HG02798 (cell line): ENCODE measurements at regions not wholly inside any gene's neighbourhood (a gene's known extent, or its start where the extent isn't known, plus 50 kb on each side); places are given as distances from the start of the nearest gene placed in this dataset.
"Not testable (repeated sequence)": the region's sequence is repeated elsewhere in the genome, so short reads cannot be mapped to it uniquely, and the experiment has no call there.

Source experiments
- ATAC-seq: cut with Tn5 transposase; IDR thresholded peaks from one replicate; pipeline ENCODE4 v1.9.1; 2021; ENCODE audit warnings: mild to moderate bottlenecking; ENCODE audit not compliant: unreplicated experiment, poor library complexity

DNA sequence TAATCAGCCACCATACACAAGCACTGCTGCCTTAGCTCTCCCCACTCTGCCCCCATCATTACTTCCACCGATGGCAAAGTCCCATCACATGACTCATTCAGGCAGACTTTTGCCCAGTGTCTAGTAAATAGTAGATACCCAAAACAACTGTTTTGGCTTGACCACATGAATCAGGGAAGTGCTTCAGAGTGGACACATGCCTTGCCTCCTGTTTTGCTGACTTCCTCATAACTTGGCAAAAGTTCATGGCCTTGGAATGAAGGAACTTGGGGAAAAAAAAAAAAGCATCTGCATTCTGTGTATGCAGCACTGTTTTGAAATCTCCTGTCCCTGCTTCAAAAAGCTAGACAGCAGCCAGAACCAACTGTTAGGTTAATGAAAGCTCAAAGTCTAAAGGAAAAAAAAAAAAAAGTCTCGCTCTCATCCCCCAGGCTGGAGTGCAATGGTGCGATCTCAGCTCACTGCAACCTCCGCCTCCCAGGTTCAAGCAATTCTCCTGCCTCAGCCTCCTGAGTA is 335.3 kb downstream of the FAM181B start:
- ATAC-seq = no peak

DNA sequence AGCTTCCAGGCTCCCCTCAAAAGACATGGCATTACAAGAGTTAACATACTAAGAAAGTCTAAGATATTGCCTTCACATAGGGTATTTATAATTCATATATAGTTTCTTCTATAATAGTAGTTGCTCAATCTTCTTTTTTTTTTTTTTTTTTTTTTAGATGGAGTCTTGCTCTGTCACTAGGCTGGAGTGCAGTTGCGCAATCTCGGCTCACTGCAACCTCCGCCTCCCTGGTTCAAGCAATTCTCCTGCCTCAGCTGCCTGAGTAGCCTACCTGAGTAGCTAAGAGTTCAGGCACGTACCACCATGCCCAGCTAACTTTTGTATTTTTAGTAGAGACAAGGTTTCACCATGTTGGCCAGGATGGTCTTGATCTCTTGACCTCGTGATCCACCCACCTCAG is 337.0 kb downstream of the FAM181B start:
- not testable (repeated sequence) for ATAC-seq

DNA sequence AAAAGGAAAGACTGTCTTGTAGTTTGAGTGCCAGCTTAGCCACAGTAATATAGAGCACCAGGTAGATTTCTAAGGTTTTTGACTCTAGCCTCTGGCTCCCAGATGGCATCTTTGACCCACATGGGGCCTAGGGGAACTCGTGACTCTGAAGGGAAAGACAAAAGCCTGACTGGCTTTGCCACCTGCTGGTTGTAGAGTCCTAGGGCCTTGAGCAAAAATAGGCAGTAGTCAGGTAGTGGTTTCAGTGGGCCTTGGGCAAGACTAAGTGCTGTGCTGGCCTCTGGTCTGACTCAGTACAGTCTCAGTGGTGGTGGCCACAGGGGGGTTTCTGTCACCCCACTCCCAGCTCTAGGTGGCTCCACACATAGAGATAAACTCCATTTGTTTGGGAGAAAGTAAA is 349.4 kb downstream of the FAM181B start:
- no peak for ATAC-seq

GRCh38 chr11:82373781-82374542 is 359.7 kb downstream of the FAM181B start:
- ATAC-seq = no peak

GRCh38 chr11:82365351-82365750 is 368.3 kb downstream of the FAM181B start:
- ATAC-seq = no peak

DNA sequence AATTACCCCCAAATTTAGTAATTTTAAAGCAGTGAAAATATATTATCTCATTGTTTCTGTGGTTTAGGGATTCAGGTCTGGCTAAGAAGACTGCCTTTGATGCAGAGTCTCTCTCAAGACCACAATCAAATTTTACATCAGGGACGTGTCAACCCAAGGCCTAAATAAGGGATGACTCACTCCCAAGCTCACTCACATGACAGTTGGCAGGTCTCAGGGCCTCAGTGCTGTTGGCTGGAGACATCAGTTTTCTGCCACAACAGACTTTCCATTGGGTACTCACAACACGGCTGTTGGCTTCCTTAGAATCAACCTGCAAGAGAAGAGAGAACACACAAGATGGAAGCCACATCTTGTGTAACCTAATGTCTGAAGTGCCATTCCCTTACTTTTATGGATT is 377.3 kb downstream of the FAM181B start:
- no peak for ATAC-seq

DNA sequence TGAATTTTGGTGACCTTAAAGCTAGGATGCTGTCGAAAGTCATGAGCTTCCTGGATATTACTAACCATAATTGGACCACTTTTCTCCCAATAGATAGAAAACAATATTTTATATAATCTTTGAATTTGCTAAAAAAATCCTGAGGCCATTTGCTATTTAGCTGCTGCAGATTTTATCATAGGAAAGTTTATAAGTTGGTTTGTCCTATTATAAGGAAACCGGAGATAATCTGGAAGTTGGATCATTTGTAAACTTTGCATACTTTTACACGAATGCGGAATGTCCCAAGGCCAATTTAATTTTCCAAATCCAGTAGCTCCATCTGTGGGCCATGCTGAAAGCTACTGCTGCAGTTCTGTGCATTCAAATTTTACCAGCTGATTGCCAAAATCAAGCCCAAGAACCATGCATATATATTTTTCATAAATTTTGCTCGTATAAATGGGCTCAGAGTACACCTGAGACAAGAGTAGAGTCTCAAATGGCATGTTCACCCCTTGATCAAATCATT is 378.3 kb downstream of the FAM181B start:
- no peak for ATAC-seq

DNA sequence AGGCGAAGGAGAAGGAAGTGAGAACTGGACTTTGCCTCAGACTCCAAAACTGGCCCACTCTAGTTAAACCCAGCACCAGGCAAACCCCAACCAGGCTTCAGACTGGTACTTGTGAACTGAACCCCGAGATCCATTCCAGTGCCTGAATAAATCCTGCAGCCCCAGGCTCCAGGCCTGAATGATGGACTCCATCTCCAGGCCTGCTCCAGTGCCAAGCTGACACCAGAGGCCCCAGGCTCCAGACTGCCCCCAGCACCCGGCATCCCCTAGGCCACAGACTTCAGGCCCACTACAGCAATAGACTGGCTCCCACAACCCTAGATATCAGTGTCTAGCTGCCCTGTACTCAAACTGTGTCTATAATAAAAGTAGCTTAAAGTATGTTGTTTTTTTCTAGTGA is 406.8 kb downstream of the FAM181B start:
- no peak for ATAC-seq

DNA sequence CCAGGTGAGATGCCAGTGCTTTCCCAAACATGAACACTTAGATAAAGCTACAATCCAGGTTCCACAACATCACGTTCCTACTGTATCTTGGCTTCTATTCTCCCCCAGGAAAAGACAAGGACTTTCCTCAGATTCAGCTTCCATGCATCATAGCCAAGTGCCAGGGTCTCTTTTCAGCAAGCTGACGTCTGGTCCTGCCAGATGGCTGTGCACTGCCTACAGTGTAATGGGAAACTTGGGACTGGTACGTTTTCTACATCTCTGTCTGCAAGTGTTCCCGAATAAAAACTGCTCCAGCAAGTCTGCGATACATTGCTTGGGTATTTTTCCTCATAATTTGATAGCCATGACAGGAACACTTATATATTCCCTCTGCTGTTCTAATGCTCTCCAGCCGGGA is 412.5 kb downstream of the FAM181B start:
- ATAC-seq = no peak

- no peak for ATAC-seq
Observed at GRCh38 chr11:82315093-82315492, 418.6 kb downstream of the FAM181B start.

- ATAC-seq = no peak
Observed at GRCh38 chr11:82308979-82309378, 424.7 kb downstream of the FAM181B start.

DNA sequence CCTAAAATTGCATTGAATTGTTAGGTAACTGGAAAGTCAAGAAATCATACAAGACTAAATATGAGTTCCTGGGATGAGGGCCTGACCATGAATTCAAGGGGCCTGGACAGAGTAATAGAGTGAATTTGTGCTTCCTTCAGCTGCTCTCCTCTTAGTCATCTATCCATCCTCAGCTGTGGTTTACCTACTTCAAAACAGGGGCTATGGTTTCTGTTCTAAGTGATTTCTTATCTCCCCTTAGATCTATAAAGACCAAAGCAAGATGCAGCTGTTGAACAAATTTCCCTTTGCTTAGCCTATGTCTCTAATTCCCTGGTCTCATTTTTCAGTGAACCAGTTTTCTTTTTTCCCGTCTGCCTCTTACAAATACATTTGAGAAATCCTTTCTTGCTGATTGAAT is 428.5 kb downstream of the FAM181B start:
- ATAC-seq = no peak

GRCh38 chr11:82303671-82304070 is 430.0 kb downstream of the FAM181B start:
- ATAC-seq = no peak

DNA sequence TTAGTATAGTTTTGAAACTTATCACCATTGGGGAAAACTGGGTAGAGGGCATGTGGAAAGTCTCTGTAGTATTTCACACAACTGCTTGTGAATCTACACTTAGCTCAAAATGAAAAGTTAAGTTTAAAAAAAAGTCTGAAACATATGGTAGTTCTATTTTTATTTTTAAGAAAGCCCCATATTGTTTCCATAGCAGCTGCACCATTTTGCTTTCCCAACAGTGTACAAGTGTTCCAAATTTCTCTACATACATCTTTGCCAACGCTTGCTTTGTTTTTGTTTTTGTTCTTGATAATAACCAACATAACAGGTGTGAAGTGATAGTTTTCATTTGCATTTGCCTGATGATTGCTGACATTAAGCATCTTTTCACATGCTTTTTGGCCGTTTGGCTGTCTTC is 445.2 kb downstream of the FAM181B start:
- no peak for ATAC-seq

- ATAC-seq = no peak
Observed at GRCh38 chr11:82270870-82271269, 462.8 kb downstream of the FAM181B start.

DNA sequence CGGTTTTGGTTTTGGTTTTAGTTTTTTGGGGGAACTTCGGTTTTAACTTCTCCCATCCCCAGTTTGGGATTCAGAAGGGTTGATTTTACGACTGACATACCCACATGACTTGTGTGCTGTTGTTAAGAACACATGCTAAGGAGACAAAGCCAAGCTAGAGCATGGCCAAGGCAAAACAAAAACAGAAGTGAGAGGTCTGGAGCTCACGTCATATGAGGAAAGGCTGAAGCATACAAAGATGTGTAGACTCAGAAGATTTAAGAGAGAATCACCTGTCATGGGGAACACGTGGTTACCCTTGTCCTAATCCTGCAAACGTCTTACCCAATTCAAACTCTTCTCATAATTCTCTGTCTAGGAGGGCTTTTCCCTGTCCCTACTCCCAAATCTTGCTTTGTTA is 465.0 kb downstream of the FAM181B start:
- ATAC-seq = no peak

DNA sequence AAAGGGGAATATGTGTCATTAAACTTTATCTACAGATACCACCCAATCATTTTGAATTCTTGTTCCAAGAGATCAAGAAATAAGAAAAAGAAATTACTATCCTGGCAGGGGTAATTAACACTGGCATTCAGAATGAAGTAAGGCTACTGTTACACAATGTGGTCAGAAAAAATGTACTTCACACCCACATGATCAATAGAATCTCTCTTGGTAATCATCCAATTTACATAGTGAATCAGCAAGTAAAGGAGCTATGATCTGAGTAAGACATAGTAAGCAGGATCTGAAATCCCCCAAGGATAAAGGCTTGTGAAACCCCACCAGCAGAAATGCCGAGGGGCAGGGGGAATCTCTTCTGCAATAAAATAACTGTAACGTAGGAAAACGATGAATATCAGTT is 466.5 kb downstream of the FAM181B start:
- no peak for ATAC-seq

- no peak for ATAC-seq
Observed at GRCh38 chr11:82261367-82261766, 472.3 kb downstream of the FAM181B start.

GRCh38 chr11:82250047-82250446 is 483.6 kb downstream of the FAM181B start:
- no peak for ATAC-seq

- no peak for ATAC-seq
Observed at GRCh38 chr11:82246926-82247325, 486.7 kb downstream of the FAM181B start.

DNA sequence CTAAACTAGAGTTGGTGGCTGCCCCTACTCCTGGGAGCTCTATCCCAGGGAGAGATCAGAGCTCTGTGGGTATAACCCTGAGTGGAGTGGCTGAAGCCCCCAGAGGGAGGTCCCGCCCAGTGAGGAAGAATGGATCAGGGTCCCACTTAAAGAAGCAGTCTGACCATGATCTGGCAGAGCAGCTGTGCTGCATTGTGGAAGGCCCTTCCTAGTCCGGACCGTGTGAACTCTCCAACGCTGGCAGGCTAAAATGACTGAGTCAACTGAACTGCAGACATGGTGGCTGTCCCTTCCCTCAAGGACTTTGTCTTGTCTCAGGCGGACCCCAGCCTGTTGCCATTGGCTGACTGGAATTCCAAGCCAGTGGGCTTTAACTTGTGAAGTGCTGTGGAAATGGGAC is 494.2 kb downstream of the FAM181B start:
- no peak for ATAC-seq

- no peak for ATAC-seq
Observed at GRCh38 chr11:82234256-82234655, 499.4 kb downstream of the FAM181B start.
